OCI-LY7 (cell line): ENCODE measurements at regions not wholly inside any gene's neighbourhood (a gene's known extent, or its start where the extent isn't known, plus 50 kb on each side); places are given as distances from the start of the nearest gene placed in this dataset.

Source experiments
- EZH2phosphoT487 ChIP-seq: fragments of 200-600 bp; sonication (generic); IDR thresholded peaks from 2 replicates; pipeline ENCODE4 v1.6.1; 2018; ENCODE audit warnings: low read depth, borderline replicate concordance, mild to moderate bottlenecking, mixed run types, antibody characterized with exemption, low read length, moderate library complexity, mixed read lengths
- TF ChIP-seq, protein P1 (sequence below): fragments of 200-600 bp; sonication (generic); conservative IDR thresholded peaks from 2 replicates; pipeline ENCODE4 v1.5.1; 2014; ENCODE audit warnings: mild to moderate bottlenecking, antibody characterized with exemption, low read length, moderate library complexity, mixed read lengths

GRCh38 chr9:75539523-75539922 is 350.9 kb upstream of the PCSK5 start:
- no peak for TF ChIP-seq EZH2phosphoT487
- TF ChIP-seq, protein P1, sequence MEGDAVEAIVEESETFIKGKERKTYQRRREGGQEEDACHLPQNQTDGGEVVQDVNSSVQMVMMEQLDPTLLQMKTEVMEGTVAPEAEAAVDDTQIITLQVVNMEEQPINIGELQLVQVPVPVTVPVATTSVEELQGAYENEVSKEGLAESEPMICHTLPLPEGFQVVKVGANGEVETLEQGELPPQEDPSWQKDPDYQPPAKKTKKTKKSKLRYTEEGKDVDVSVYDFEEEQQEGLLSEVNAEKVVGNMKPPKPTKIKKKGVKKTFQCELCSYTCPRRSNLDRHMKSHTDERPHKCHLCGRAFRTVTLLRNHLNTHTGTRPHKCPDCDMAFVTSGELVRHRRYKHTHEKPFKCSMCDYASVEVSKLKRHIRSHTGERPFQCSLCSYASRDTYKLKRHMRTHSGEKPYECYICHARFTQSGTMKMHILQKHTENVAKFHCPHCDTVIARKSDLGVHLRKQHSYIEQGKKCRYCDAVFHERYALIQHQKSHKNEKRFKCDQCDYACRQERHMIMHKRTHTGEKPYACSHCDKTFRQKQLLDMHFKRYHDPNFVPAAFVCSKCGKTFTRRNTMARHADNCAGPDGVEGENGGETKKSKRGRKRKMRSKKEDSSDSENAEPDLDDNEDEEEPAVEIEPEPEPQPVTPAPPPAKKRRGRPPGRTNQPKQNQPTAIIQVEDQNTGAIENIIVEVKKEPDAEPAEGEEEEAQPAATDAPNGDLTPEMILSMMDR = no peak
